SK-N-SH (cell line): ENCODE measurements at regions not wholly inside any gene's neighbourhood (a gene's known extent, or its start where the extent isn't known, plus 50 kb on each side); places are given as distances from the start of the nearest gene placed in this dataset.

Experiments
- CTCF ChIA-PET: fragments of 300-600, 350-600 bp; formaldehyde crosslinking; extraction: SDS; loops from one replicate; lab custom pipeline; 2021; lab: Yijun Ruan, JAX
- POLR2A ChIA-PET: fragments of 350-600 bp; sonication (Branson Sonifier 250); formaldehyde crosslinking; extraction: SDS; loops from one replicate; lab custom pipeline; 2020; ENCODE audit warnings: antibody characterized with exemption, inconsistent platforms; lab: Yijun Ruan, JAX
- DNase-seq: peaks from one replicate; pipeline ENCODE4 v3.0.0; 2012
- H2AFZ ChIP-seq: fragments of 200-600 bp; sonication (generic); 2 replicates; pipeline ENCODE4 v1.8.1; 2016; ENCODE audit warnings: antibody characterized with exemption, mild to moderate bottlenecking, low read depth
- H3F3A ChIP-seq: fragments of 200-600 bp; sonication (generic); replicated peaks from 2 replicates; pipeline ENCODE3; 2016; ENCODE audit warnings: antibody characterized with exemption, mild to moderate bottlenecking; ENCODE audit not compliant: insufficient read depth
- H3K27ac ChIP-seq, 2 experiments: fragments of 200-500 bp in 1 of 2; fragments of 200-600 bp in 1 of 2; sonication (Bioruptor generic) in 1 of 2; sonication (generic), shearing (Covaris generic) in 1 of 2; 2 replicates each; pipeline versions ENCODE4 v1.5.1 to v1.6.1; 2014 to 2016; ENCODE audit warnings: low read depth in 2 of 2, inconsistent platforms in 1 of 2, low read length in 1 of 2, mild to moderate bottlenecking in 1 of 2, mixed read lengths in 1 of 2
- H3K27me3 ChIP-seq: fragments of 200-600 bp; sonication (generic), shearing (Covaris generic); 2 replicates; pipeline ENCODE4 v1.6.1; 2016; ENCODE audit warnings: mixed run types; ENCODE audit not compliant: insufficient read depth
- H3K36me3 ChIP-seq, 2 experiments: fragments of 200-500 bp in 1 of 2; fragments of 200-600 bp in 1 of 2; sonication (Bioruptor generic) in 1 of 2; sonication (generic) in 1 of 2; replicated peaks in 1 of 2; 2 replicates each; pipeline versions ENCODE3 to v1.5.1; 2014 to 2016; ENCODE audit warnings: low read length in 1 of 2, mild to moderate bottlenecking in 1 of 2; ENCODE audit not compliant: insufficient read depth in 2 of 2, control insufficient read depth in 1 of 2
- H3K4me1 ChIP-seq, 2 experiments: fragments of 200-500 bp in 1 of 2; fragments of 200-600 bp in 1 of 2; sonication (Bioruptor generic) in 1 of 2; sonication (generic), shearing (Covaris generic) in 1 of 2; 2 replicates each; pipeline versions ENCODE4 v1.5.1 to v1.6.1; 2014 to 2016; ENCODE audit warnings: low read depth in 1 of 2, low read length in 1 of 2, mixed run types in 1 of 2; ENCODE audit not compliant: insufficient read depth in 2 of 2, control insufficient read depth in 1 of 2
- H3K4me2 ChIP-seq: fragments of 200-600 bp; sonication (generic), shearing (Covaris generic); 2 replicates; pipeline ENCODE4 v1.6.1; 2017; ENCODE audit warnings: mixed run types
- H3K4me3 ChIP-seq, 2 experiments: fragments of 200-500 bp in 1 of 2; fragments of 200-600 bp in 1 of 2; sonication (Bioruptor generic) in 1 of 2; sonication (generic), shearing (Covaris generic) in 1 of 2; 2 replicates each; pipeline versions ENCODE4 v1.5.1 to v1.8.1; 2014 to 2016; ENCODE audit warnings: low read depth in 2 of 2, inconsistent platforms in 1 of 2, low read length in 1 of 2, mild to moderate bottlenecking in 1 of 2, mixed read lengths in 1 of 2, moderate library complexity in 1 of 2
- H3K79me2 ChIP-seq: fragments of 200-600 bp; sonication (generic); 2 replicates; pipeline ENCODE4 v1.8.1; 2017; ENCODE audit warnings: mild to moderate bottlenecking; ENCODE audit not compliant: insufficient read depth
- H3K9ac ChIP-seq: fragments of 200-600 bp; sonication (generic); 2 replicates; pipeline ENCODE4 v1.6.1; 2017; ENCODE audit warnings: mixed run types
- H3K9me2 ChIP-seq: fragments of 200-600 bp; sonication (generic); 2 replicates; pipeline ENCODE4 v1.6.1; 2017; ENCODE audit warnings: mixed run types
- H3K9me3 ChIP-seq: fragments of 200-600 bp; sonication (generic); 2 replicates; pipeline ENCODE4 v1.6.1; 2017; ENCODE audit warnings: mixed run types, mild to moderate bottlenecking, moderate library complexity
- H4K20me1 ChIP-seq: fragments of 200-600 bp; sonication (generic); 2 replicates; pipeline ENCODE4 v1.6.1; 2017; ENCODE audit warnings: mild to moderate bottlenecking, mixed run types; ENCODE audit not compliant: insufficient read depth
- EZH2phosphoT487 ChIP-seq: fragments of 200-600 bp; sonication (generic); IDR thresholded peaks from 2 replicates; pipeline ENCODE4 v1.6.1; 2017; ENCODE audit warnings: low read depth, mixed run types, mild to moderate bottlenecking, antibody characterized with exemption, moderate library complexity, borderline replicate concordance
- FOXJ3 ChIP-seq: sonication (generic); formaldehyde crosslinking; IDR thresholded peaks from 2 replicates; pipeline ENCODE4 v1.5.1; 2020; ENCODE audit warnings: mild to moderate bottlenecking, missing genetic modification reagents
- MAX ChIP-seq: IDR thresholded peaks from 2 replicates; pipeline ENCODE4 v1.4.0; 2012; ENCODE audit warnings: low read depth
- MEF2A ChIP-seq: IDR thresholded peaks from 2 replicates; pipeline ENCODE4 v1.4.0; 2012; ENCODE audit warnings: low read depth, borderline replicate concordance
- NFIC ChIP-seq: IDR thresholded peaks from 2 replicates; pipeline ENCODE4 v1.4.0; 2012; ENCODE audit warnings: borderline replicate concordance
- NRF1 ChIP-seq: IDR thresholded peaks from 2 replicates; pipeline ENCODE4 v1.6.1; 2012; ENCODE audit warnings: low read depth, mild to moderate bottlenecking, low read length
- POLR2AphosphoS5 ChIP-seq: IDR thresholded peaks from 2 replicates; pipeline ENCODE4 v1.6.1; 2012; ENCODE audit warnings: low read depth, low read length
- RAD21 ChIP-seq: IDR thresholded peaks from 2 replicates; pipeline ENCODE4 v1.6.1; 2012; ENCODE audit warnings: mild to moderate bottlenecking, low read length
- REST ChIP-seq: IDR thresholded peaks from 2 replicates; pipeline ENCODE4 v1.6.1; 2012; ENCODE audit warnings: mild to moderate bottlenecking, low read depth, low read length, moderate library complexity
- RFX5 ChIP-seq: IDR thresholded peaks from 2 replicates; pipeline ENCODE4 v1.6.1; 2012; ENCODE audit warnings: mild to moderate bottlenecking, improper control_type of control experiment, low read length
- RXRA ChIP-seq: IDR thresholded peaks from 2 replicates; pipeline ENCODE4 v1.4.0; 2012; ENCODE audit warnings: low read depth, mild to moderate bottlenecking, borderline replicate concordance
- SMC3 ChIP-seq: IDR thresholded peaks from 2 replicates; pipeline ENCODE4 v1.6.1; 2012; ENCODE audit warnings: low read depth, low read length, improper control_type of control experiment
- TEAD4 ChIP-seq: IDR thresholded peaks from 2 replicates; pipeline ENCODE4 v1.4.0; 2012; ENCODE audit warnings: mild to moderate bottlenecking, borderline replicate concordance; ENCODE audit not compliant: insufficient read depth
- YY1 ChIP-seq: IDR thresholded peaks from 2 replicates; pipeline ENCODE4 v1.4.0; 2012; ENCODE audit warnings: low read depth, mild to moderate bottlenecking
- WGBS: methylation state at CpG from one replicate; pipeline ENCODE4 v1.1.6; 2017; ENCODE audit warnings: low lambda C conversion rate; 5-methylcytosine and 5-hydroxymethylcytosine counted together
- TF ChIP-seq, protein P1 (sequence below): IDR thresholded peaks from 2 replicates; pipeline ENCODE4 v1.4.0; 2012; ENCODE audit warnings: low read depth, borderline replicate concordance

- Histone ChIP-seq H3K27me3 (no peaks in the 10 kb centered on the region), H3K4me1 (no peaks in the 10 kb centered on the region), H3F3A (no peaks in the 10 kb centered on the region), H2AFZ (no peak overlapping the region), H3K4me2 (no peak overlapping the region), H3K9me3 (no peaks in the 10 kb centered on the region), H3K79me2 (no peaks in the 10 kb centered on the region), H3K27ac (no peak overlapping the region), H3K36me3 (no peaks in the 10 kb centered on the region), H3K4me3 (no peak overlapping the region), H3K9me2 (no peaks in the 10 kb centered on the region), H3K9ac (no peak overlapping the region), H4K20me1 (no peaks in the 10 kb centered on the region)
- TF ChIP-seq RAD21, result no peak
- TF ChIP-seq MEF2A, result no peak
- no peak for TF ChIP-seq EZH2phosphoT487
- TF ChIP-seq POLR2AphosphoS5, result no peak
- 82% methylated on average over 4 of the region's 18 CpGs for WGBS
- ChIA-PET CTCF (interaction anchor here (0.9 kb wide), 1 partner anchor 54 kb away, joined by 3 read pairs; no protein-coding TSS in a partner anchor), POLR2A (no interaction called here)
- no peak for DNase-seq
Measured at GRCh38 chr14:94695231-94695630, 74.7 kb downstream of the GSC start.

DNA sequence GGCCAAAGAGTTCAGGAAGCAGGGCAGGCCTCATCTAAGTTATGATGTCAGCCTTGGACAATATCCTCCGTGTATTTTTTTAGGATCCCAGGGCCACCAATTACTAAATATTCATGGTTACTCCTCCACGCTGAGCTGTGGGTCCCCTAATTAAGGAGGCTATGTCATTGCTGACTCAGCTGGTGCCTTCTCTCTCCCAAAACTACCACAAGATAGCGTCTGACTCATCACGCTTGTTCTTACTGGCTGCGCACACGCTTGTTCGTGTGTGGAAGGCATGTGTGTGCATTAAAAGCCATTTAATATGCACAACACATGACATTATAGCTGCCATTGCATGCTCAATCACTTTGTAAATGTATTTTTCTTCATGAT is 78.3 kb downstream of the GSC start:
- H3K36me3 ChIP-seq, result no peaks in the 10 kb centered on the region
- POLR2A ChIA-PET, result no interaction called here
- H3K9ac ChIP-seq, result no peak overlapping the region
- no peak overlapping the region for H2AFZ ChIP-seq
- peaks cover 0 to 6% of the 10 kb centered on the region in 2 experiments; a peak in 1 of 4 replicates for H3K4me1 ChIP-seq
- no peaks in the 10 kb centered on the region for H3K9me3 ChIP-seq
- H3K27ac ChIP-seq, result no peak overlapping the region
- no peak for TF ChIP-seq RFX5
- no peak for TF ChIP-seq REST
- TF ChIP-seq MEF2A, result no peak
- TF ChIP-seq TEAD4, result no peak
- no peak for TF ChIP-seq RXRA
- TF ChIP-seq NRF1, result no peak
- no peak for TF ChIP-seq POLR2AphosphoS5
- no peak for TF ChIP-seq NFIC
- TF ChIP-seq MAX, result no peak
- TF ChIP-seq, protein P1, sequence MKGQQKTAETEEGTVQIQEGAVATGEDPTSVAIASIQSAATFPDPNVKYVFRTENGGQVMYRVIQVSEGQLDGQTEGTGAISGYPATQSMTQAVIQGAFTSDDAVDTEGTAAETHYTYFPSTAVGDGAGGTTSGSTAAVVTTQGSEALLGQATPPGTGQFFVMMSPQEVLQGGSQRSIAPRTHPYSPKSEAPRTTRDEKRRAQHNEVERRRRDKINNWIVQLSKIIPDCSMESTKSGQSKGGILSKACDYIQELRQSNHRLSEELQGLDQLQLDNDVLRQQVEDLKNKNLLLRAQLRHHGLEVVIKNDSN, result no peak
- TF ChIP-seq SMC3, result no peak
- TF ChIP-seq FOXJ3 (CRISPR knock-in tag), result no peak
- no peak for TF ChIP-seq YY1
- no peak overlapping the region for H3K4me2 ChIP-seq
- H3K4me3 ChIP-seq, result no peak overlapping the region
- no peak for DNase-seq
- H3K27me3 ChIP-seq, result no peaks in the 10 kb centered on the region
- WGBS, result 84% methylated on average over 7 of the region's 7 CpGs
- CTCF ChIA-PET, result interaction anchor here (1.1 to 9.4 kb wide), 5 partner anchors 9 to 741 kb away, joined by 3 to 72 read pairs (median 17); no protein-coding TSS in a partner anchor
- H4K20me1 ChIP-seq, result no peaks in the 10 kb centered on the region
- no peaks in the 10 kb centered on the region for H3F3A ChIP-seq
- H3K9me2 ChIP-seq, result no peaks in the 10 kb centered on the region
- no peaks in the 10 kb centered on the region for H3K79me2 ChIP-seq
